ENCODE measurements at regions not wholly inside any gene's neighbourhood (a gene's known extent, or its start where the extent isn't known, plus 50 kb on each side); places are given as distances from the start of the nearest gene placed in this dataset.

GRCh38 chr13:80035096-80035495 lies 305.8 kb downstream of the SPRY2 start:
- Histone ChIP-seq H3K9me3 (ENCODE audit: control insufficient read depth, insufficient read depth, low read length) (no peaks in the 10 kb centered on the region), H3K27me3 (ENCODE audit: control insufficient read depth, insufficient read depth, low read length) (no peaks in the 10 kb centered on the region), H3K27ac (ENCODE audit: low read depth, low read length) (no peak overlapping the region), H3K4me3 (ENCODE audit: low read depth, low read length) (no peak overlapping the region)
- TF ChIP-seq, protein P1, sequence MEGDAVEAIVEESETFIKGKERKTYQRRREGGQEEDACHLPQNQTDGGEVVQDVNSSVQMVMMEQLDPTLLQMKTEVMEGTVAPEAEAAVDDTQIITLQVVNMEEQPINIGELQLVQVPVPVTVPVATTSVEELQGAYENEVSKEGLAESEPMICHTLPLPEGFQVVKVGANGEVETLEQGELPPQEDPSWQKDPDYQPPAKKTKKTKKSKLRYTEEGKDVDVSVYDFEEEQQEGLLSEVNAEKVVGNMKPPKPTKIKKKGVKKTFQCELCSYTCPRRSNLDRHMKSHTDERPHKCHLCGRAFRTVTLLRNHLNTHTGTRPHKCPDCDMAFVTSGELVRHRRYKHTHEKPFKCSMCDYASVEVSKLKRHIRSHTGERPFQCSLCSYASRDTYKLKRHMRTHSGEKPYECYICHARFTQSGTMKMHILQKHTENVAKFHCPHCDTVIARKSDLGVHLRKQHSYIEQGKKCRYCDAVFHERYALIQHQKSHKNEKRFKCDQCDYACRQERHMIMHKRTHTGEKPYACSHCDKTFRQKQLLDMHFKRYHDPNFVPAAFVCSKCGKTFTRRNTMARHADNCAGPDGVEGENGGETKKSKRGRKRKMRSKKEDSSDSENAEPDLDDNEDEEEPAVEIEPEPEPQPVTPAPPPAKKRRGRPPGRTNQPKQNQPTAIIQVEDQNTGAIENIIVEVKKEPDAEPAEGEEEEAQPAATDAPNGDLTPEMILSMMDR (IDR thresholded peaks at IDR 0.05; ENCODE audit: low read depth, low read length): no peak
- ChIA-PET POLR2A (no interaction called here), CTCF (interaction anchor here (1.2 to 2.3 kb wide), 2 partner anchors 13 to 307 kb away, joined by 4 to 8 read pairs; no protein-coding TSS in a partner anchor)
- DNase-seq (ENCODE audit: low read depth, low spot score): no peak

- H3K4me3 ChIP-seq (ENCODE audit: low read depth, low read length): no peak overlapping the region
- H3K27ac ChIP-seq (ENCODE audit: low read depth, low read length): no peak overlapping the region
- H3K27me3 ChIP-seq (ENCODE audit: control insufficient read depth, insufficient read depth, low read length): no peaks in the 10 kb centered on the region
- CTCF ChIA-PET: interaction anchor here (0.9 to 1.2 kb wide), 3 partner anchors 14 to 355 kb away, joined by 3 to 4 read pairs (median 4); no protein-coding TSS in a partner anchor
- DNase-seq (ENCODE audit: low read depth, low spot score): no peak
- POLR2A ChIA-PET: no interaction called here
- TF ChIP-seq, protein P1 (IDR thresholded peaks at IDR 0.05; ENCODE audit: low read depth, low read length): no peak
- H3K9me3 ChIP-seq (ENCODE audit: control insufficient read depth, insufficient read depth, low read length): no peaks in the 10 kb centered on the region
These were observed 307.0 kb downstream of the SPRY2 start for GRCh38 chr13:80033951-80034350.

DNA sequence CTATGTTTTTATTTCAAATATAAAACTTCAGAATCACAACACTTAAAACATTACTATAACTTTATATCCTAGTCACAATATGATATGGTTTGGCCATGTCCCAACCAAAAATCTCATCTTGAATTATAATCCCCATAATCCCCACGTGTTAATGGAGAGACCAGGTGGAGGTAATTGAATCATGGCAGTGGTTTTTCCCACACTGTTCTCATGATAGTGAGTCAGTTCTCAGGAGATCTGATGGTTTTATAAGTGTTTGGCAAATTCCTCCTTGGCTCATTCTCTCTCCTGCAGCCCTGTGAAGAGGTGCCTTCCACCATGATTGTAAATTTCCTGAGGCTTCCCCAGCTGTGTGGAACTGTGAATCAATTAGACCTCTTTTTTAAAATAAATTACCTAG lies 307.6 kb downstream of the SPRY2 start:
- Histone ChIP-seq H3K27ac (ENCODE audit: low read depth, low read length) (no peak overlapping the region), H3K4me3 (ENCODE audit: low read depth, low read length) (no peak overlapping the region), H3K9me3 (ENCODE audit: control insufficient read depth, insufficient read depth, low read length) (no peaks in the 10 kb centered on the region), H3K27me3 (ENCODE audit: control insufficient read depth, insufficient read depth, low read length) (no peaks in the 10 kb centered on the region)
- ChIA-PET POLR2A (no interaction called here), CTCF (interaction anchor here (0.9 to 1.2 kb wide), 2 partner anchors 310 to 354 kb away, joined by 3 to 4 read pairs; no protein-coding TSS in a partner anchor)
- TF ChIP-seq, protein P1 (IDR thresholded peaks at IDR 0.05; ENCODE audit: low read depth, low read length): no peak
- no peak for DNase-seq (ENCODE audit: low read depth, low spot score)

GRCh38 chr13:80030491-80030890 lies 310.4 kb downstream of the SPRY2 start:
- POLR2A ChIA-PET: no interaction called here
- Histone ChIP-seq H3K9me3 (ENCODE audit: control insufficient read depth, insufficient read depth, low read length) (no peaks in the 10 kb centered on the region), H3K4me3 (ENCODE audit: low read depth, low read length) (no peak overlapping the region), H3K27me3 (ENCODE audit: control insufficient read depth, insufficient read depth, low read length) (no peaks in the 10 kb centered on the region), H3K27ac (ENCODE audit: low read depth, low read length) (no peak overlapping the region)
- no peak for DNase-seq (ENCODE audit: low read depth, low spot score)
- TF ChIP-seq, protein P1 (IDR thresholded peaks at IDR 0.05; ENCODE audit: low read depth, low read length): no peak
- CTCF ChIA-PET: no interaction called here

DNA sequence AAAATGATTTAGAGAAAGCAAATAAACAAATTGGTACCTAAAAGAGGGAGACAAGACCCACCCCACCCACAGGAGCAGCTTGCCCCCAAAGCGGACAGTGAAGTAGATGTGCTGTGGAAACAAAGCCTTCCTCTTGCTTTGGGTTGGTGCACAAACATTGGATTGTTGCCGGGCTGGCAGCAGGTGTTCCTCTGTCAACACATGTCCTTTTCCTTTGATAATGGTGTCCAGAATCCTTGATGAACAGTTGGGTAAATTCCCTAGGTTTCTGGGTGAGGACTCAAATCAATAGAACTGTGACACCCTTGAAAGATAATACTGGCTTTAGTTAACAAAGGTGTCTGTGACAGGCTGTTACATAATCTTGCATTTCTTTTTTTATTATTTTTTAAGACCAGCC lies 311.8 kb downstream of the SPRY2 start:
- no peak overlapping the region for H3K27ac ChIP-seq (ENCODE audit: low read depth, low read length)
- no peaks in the 10 kb centered on the region for H3K27me3 ChIP-seq (ENCODE audit: control insufficient read depth, insufficient read depth, low read length)
- no peak overlapping the region for H3K4me3 ChIP-seq (ENCODE audit: low read depth, low read length)
- TF ChIP-seq, protein P1 (IDR thresholded peaks at IDR 0.05; ENCODE audit: low read depth, low read length): no peak
- DNase-seq (ENCODE audit: low read depth, low spot score): no peak
- ChIA-PET CTCF (no interaction called here), POLR2A (no interaction called here)
- no peaks in the 10 kb centered on the region for H3K9me3 ChIP-seq (ENCODE audit: control insufficient read depth, insufficient read depth, low read length)

Data from AG04450 (cell line).